Mammary epithelial cell (primary cell): ENCODE measurements at regions not wholly inside any gene's neighbourhood (a gene's known extent, or its start where the extent isn't known, plus 50 kb on each side); places are given as distances from the start of the nearest gene placed in this dataset.

Experiments
- EZH2 ChIP-seq: IDR thresholded peaks from 2 replicates; pipeline ENCODE4 v1.6.1; 2012; ENCODE audit warnings: low read length, inconsistent platforms, borderline replicate concordance
- TF ChIP-seq, protein P1 (sequence below), 2 donors: IDR thresholded peaks in 1 of 2; conservative IDR thresholded peaks in 1 of 2; 2 replicates each; pipeline ENCODE4 v1.5.1; 2011 to 2012; ENCODE audit warnings: inconsistent platforms in 2 of 2, low read length in 2 of 2, mild to moderate bottlenecking in 2 of 2, control low read depth in 1 of 2, low read depth in 1 of 2; ENCODE audit not compliant: insufficient read depth in 1 of 2; ENCODE audit errors: extremely low read depth in 1 of 2

DNA sequence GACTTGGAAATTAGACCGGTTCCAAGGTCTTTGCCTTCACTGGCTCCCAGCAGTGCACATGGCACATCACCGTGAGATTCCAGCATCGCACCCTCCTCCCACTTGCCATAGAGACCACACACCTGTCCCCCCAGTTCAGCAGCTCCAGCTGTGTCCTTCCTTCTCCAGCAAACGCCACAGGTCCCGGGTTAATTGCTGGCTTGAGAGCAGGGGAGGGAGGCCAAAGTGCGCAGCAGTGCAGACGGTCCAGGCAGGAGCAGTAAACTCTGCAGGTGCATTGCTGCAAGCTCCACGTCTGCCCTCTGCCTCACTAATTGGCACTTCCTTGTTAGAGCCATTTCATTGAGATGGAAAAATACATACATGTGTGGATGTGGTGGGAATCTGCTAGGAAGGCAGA, 65.3 kb downstream of the KLHDC7A start:
- TF ChIP-seq, protein P1, sequence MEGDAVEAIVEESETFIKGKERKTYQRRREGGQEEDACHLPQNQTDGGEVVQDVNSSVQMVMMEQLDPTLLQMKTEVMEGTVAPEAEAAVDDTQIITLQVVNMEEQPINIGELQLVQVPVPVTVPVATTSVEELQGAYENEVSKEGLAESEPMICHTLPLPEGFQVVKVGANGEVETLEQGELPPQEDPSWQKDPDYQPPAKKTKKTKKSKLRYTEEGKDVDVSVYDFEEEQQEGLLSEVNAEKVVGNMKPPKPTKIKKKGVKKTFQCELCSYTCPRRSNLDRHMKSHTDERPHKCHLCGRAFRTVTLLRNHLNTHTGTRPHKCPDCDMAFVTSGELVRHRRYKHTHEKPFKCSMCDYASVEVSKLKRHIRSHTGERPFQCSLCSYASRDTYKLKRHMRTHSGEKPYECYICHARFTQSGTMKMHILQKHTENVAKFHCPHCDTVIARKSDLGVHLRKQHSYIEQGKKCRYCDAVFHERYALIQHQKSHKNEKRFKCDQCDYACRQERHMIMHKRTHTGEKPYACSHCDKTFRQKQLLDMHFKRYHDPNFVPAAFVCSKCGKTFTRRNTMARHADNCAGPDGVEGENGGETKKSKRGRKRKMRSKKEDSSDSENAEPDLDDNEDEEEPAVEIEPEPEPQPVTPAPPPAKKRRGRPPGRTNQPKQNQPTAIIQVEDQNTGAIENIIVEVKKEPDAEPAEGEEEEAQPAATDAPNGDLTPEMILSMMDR (conservative IDR thresholded peaks at IDR 0.05 in 1 of 2, IDR thresholded peaks at IDR 0.05 in 1 of 2; ENCODE audit: extremely low read depth in 1 of 2, insufficient read depth in 1 of 2, low read depth in 1 of 2, low read length in 2 of 2), result no peak
- TF ChIP-seq EZH2, result no peak
